Thoracic aorta (tissue), 2 donors: ENCODE measurements at regions not wholly inside any gene's neighbourhood (a gene's known extent, or its start where the extent isn't known, plus 50 kb on each side); places are given as distances from the start of the nearest gene placed in this dataset.

Experiments used
- ATAC-seq: fragments of 150-250 bp; one replicate; pipeline ENCODE4 v1.8.0; 2017; ENCODE audit warnings: low read depth; ENCODE audit not compliant: insufficient number of reproducible peaks, low FRiP score
- DNase-seq: peaks from one replicate; pipeline ENCODE4 v3.0.0-alpha.2; 2020; ENCODE audit warnings: low spot score
- H3K27ac ChIP-seq, 2 donors: fragments of 200-600 bp; sonication (generic); 1 replicate in 1 of 2; 2 replicates in 1 of 2; pipeline ENCODE4 v1.5.1; 2016; ENCODE audit warnings: mild to moderate bottlenecking in 2 of 2, moderate library complexity in 2 of 2
- H3K27me3 ChIP-seq: fragments of 200-600 bp; sonication (generic); replicated peaks from 2 replicates; pipeline ENCODE4 v1.6.0; 2016; ENCODE audit warnings: mild to moderate bottlenecking; ENCODE audit not compliant: insufficient read depth
- H3K36me3 ChIP-seq: fragments of 200-600 bp; sonication (generic); one replicate; pipeline ENCODE4 v1.5.1; 2016
- H3K4me1 ChIP-seq, 2 donors: fragments of 200-600 bp; sonication (generic); 1 replicate in 1 of 2; 2 replicates in 1 of 2; pipeline versions ENCODE4 v1.5.1 to v1.6.0; 2016; ENCODE audit warnings: low read depth in 2 of 2, mild to moderate bottlenecking in 1 of 2; ENCODE audit not compliant: control insufficient read depth in 1 of 2
- H3K4me3 ChIP-seq: fragments of 200-600 bp; sonication (generic); 2 replicates; pipeline ENCODE4 v1.5.1; 2016; ENCODE audit warnings: mild to moderate bottlenecking
- H3K9me3 ChIP-seq: fragments of 200-600 bp; sonication (generic); 2 replicates; pipeline ENCODE4 v1.5.1; 2016
- TF ChIP-seq, protein P1 (sequence below): fragments of 200-600 bp; sonication (generic); IDR thresholded peaks from one replicate; pipeline ENCODE4 v1.5.1; 2019; ENCODE audit warnings: antibody characterized with exemption

DNA sequence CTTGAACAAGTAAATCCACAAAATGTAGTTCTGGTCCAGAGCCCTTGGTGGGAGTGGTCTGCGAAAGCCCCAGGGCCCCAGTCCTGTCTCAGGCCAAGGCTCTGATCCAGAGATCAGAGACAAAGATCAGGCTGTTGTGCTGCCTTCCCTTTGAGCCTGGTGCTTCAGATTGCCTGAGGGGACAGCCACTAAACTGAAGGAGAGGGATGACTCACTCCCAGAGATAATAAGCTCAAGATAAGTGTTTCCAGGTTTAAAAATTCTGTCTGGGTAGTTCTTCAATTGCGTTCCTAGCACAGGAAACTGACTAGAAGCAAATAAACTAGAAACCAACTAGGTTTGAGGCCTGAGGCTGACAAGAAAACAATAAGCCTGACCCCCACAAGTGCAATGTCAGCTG is 190.2 kb downstream of the RAMP3 start:
- ATAC-seq (no peak), DNase-seq (no peak)
- Histone ChIP-seq H3K27me3 (no peaks in the 10 kb centered on the region), H3K9me3 (no peaks in the 10 kb centered on the region), H3K4me1 (no peaks in the 10 kb centered on the region), H3K36me3 (no peaks in the 10 kb centered on the region), H3K4me3 (no peak overlapping the region), H3K27ac (no peak overlapping the region)
- TF ChIP-seq, protein P1, sequence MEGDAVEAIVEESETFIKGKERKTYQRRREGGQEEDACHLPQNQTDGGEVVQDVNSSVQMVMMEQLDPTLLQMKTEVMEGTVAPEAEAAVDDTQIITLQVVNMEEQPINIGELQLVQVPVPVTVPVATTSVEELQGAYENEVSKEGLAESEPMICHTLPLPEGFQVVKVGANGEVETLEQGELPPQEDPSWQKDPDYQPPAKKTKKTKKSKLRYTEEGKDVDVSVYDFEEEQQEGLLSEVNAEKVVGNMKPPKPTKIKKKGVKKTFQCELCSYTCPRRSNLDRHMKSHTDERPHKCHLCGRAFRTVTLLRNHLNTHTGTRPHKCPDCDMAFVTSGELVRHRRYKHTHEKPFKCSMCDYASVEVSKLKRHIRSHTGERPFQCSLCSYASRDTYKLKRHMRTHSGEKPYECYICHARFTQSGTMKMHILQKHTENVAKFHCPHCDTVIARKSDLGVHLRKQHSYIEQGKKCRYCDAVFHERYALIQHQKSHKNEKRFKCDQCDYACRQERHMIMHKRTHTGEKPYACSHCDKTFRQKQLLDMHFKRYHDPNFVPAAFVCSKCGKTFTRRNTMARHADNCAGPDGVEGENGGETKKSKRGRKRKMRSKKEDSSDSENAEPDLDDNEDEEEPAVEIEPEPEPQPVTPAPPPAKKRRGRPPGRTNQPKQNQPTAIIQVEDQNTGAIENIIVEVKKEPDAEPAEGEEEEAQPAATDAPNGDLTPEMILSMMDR = no peak

DNA sequence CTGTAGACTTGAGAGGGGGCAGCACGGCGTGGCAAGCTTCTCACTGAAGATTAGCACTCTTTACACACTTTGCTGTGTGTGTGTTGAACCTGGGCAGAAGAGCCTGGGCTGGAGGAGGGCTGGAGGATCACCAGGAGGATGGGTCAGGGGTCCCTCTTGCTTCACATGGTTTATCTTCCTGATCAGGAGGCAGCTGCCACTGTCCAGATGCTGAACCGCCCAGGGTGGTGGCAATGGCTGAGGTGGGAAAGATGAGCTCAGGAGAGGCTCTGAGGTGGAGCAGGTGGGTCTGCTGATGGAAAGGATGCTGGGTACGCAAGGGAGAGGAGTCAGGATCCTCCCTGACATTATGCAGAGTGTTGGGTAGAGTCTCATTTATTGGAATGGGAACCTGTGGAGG is 191.5 kb downstream of the RAMP3 start:
- no peak overlapping the region for H3K4me3 ChIP-seq
- H3K9me3 ChIP-seq = no peaks in the 10 kb centered on the region
- TF ChIP-seq, protein P1 = no peak
- no peaks in the 10 kb centered on the region for H3K27me3 ChIP-seq
- ATAC-seq (no peak), DNase-seq (no peak)
- no peaks in the 10 kb centered on the region for H3K36me3 ChIP-seq
- H3K4me1 ChIP-seq = no peaks in the 10 kb centered on the region
- no peak overlapping the region for H3K27ac ChIP-seq

DNA sequence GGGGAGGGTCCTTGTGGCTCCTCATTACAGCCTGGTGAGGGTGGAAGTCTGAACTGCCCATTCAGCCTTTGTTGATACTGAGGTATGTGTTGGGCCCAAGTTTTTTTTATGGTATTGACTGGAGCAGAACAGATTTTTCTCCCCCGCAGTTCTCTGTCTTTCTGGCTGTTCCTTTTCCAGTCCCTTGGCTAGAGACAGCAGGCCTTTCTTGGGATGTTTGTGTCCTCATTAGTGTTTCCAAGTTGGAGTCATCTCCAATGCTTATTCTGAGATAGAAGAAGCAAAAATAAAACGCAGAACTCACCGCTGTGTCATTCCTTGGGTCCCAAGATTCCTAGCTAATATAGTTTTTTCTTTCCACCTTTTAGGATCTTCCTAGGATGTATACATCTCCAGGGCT is 193.3 kb downstream of the RAMP3 start:
- ATAC-seq (no peak), DNase-seq (no peak)
- Histone ChIP-seq H3K27me3 (no peaks in the 10 kb centered on the region), H3K36me3 (no peaks in the 10 kb centered on the region), H3K27ac (no peak overlapping the region), H3K4me1 (no peaks in the 10 kb centered on the region), H3K4me3 (no peak overlapping the region), H3K9me3 (no peaks in the 10 kb centered on the region)
- TF ChIP-seq, protein P1 = no peak

DNA sequence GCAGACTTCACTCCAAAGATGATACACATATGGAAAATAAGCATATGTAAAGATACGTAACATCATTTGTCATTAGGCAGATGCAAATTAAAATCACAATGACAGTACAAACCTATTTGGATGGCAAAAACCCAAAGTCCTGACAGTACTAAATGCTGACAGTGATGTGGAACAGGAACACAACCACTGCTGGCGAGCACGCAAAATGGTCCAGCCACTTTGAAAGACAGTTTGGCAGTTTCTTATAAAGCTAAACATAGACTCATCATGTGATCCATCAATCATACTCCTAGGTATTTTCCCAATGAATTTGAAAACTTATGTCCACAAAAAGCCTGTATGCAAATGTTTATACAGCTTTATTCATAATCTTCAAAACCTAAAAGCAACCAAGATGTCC is 200.7 kb downstream of the RAMP3 start:
- H3K4me1 ChIP-seq = no peaks in the 10 kb centered on the region
- ATAC-seq (no peak), DNase-seq (no peak)
- H3K4me3 ChIP-seq = no peak overlapping the region
- no peaks in the 10 kb centered on the region for H3K36me3 ChIP-seq
- no peaks in the 10 kb centered on the region for H3K27me3 ChIP-seq
- no peak overlapping the region for H3K27ac ChIP-seq
- TF ChIP-seq, protein P1 = no peak
- no peaks in the 10 kb centered on the region for H3K9me3 ChIP-seq

DNA sequence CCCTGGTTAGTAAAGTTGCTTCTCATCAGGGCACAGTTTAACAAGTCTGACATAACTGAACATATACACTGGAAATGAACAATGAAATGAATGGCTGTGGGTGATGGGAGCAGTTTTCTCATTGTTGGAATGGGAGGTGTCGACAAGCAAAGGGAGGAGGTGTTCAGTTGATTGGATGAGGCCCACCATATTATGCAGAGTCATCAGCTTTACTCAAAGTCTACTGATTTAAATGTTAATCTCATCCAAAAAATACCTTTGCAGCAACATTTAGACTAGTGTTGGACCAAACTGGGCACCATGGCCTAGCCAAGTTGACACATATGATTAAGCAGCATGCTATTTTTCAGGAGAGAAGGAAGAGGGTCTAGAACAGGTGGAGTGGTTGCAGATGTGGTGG is 201.7 kb downstream of the RAMP3 start:
- no peak for ATAC-seq
- Histone ChIP-seq H3K9me3 (no peaks in the 10 kb centered on the region), H3K4me1 (no peaks in the 10 kb centered on the region), H3K36me3 (no peaks in the 10 kb centered on the region), H3K4me3 (no peak overlapping the region), H3K27me3 (no peaks in the 10 kb centered on the region), H3K27ac (no peak overlapping the region)
- DNase-seq = no peak
- TF ChIP-seq, protein P1 = no peak
